ENCODE measurements at regions not wholly inside any gene's neighbourhood (a gene's known extent, or its start where the extent isn't known, plus 50 kb on each side); places are given as distances from the start of the nearest gene placed in this dataset.

- TF ChIP-seq, protein P1, sequence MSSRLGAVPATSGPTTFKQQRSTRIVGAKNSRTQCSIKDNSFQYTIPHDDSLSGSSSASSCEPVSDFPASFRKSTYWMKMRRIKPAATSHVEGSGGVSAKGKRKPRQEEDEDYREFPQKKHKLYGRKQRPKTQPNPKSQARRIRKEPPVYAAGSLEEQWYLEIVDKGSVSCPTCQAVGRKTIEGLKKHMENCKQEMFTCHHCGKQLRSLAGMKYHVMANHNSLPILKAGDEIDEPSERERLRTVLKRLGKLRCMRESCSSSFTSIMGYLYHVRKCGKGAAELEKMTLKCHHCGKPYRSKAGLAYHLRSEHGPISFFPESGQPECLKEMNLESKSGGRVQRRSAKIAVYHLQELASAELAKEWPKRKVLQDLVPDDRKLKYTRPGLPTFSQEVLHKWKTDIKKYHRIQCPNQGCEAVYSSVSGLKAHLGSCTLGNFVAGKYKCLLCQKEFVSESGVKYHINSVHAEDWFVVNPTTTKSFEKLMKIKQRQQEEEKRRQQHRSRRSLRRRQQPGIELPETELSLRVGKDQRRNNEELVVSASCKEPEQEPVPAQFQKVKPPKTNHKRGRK (CRISPR knock-in tag; IDR thresholded peaks at IDR 0.05): no peak
- TF ChIP-seq ETS1 (CRISPR knock-in tag; IDR thresholded peaks at IDR 0.05) (no peak), RARA (CRISPR knock-in tag; IDR thresholded peaks at IDR 0.05) (peak; percentile 89), RBM22 (optimal IDR thresholded peaks at IDR 0.05; ENCODE audit: low read length) (no peak), ZNF530 (CRISPR knock-in tag; IDR thresholded peaks at IDR 0.05; ENCODE audit: low read depth) (no peak), SP1 (IDR thresholded peaks at IDR 0.05) (no peak), SP1 (CRISPR knock-in tag; IDR thresholded peaks at IDR 0.05) (no peak), JARID2 (CRISPR knock-in tag; IDR thresholded peaks at IDR 0.05; ENCODE audit: insufficient replicate concordance) (no peak), ZNF235 (CRISPR knock-in tag; IDR thresholded peaks at IDR 0.05; ENCODE audit: borderline replicate concordance) (no peak), ZNF180 (CRISPR knock-in tag; IDR thresholded peaks at IDR 0.05; ENCODE audit: borderline replicate concordance, low read depth) (no peak), ZNF720 (CRISPR knock-in tag; IDR thresholded peaks at IDR 0.05) (0 out of 2 replicates have a peak, but pooled peaks have one; percentile 75), EEA1 (CRISPR knock-in tag; IDR thresholded peaks at IDR 0.05; ENCODE audit: borderline replicate concordance) (peak; percentile 26; the same call in 1 of the 2 replicates), ZNF292 (CRISPR knock-in tag; IDR thresholded peaks at IDR 0.05; ENCODE audit: borderline replicate concordance, low read depth) (0 out of 2 replicates have a peak, but pooled peaks have one; percentile 5), ZBTB3 (CRISPR knock-in tag; IDR thresholded peaks at IDR 0.05; ENCODE audit: borderline replicate concordance, low read depth) (no peak), NCOA2 (CRISPR knock-in tag; IDR thresholded peaks at IDR 0.05) (0 out of 2 replicates have a peak, but pooled peaks have one; percentile 10), RXRB (CRISPR knock-in tag; IDR thresholded peaks at IDR 0.05; ENCODE audit: borderline replicate concordance) (peak; percentile 68), IRF9 (CRISPR knock-in tag; IDR thresholded peaks at IDR 0.05; ENCODE audit: borderline replicate concordance) (0 out of 2 replicates have a peak, but pooled peaks have one; percentile 14), ZNF605 (CRISPR knock-in tag; IDR thresholded peaks at IDR 0.05) (peak; percentile 17; the same call in 1 of the 2 replicates), CBX2 (IDR thresholded peaks at IDR 0.05; ENCODE audit: low read depth, low read length) (no peak), CBX2 (CRISPR knock-in tag; IDR thresholded peaks at IDR 0.05; ENCODE audit: low read depth) (no peak), ZFP37 (CRISPR knock-in tag; IDR thresholded peaks at IDR 0.05; ENCODE audit: borderline replicate concordance) (0 out of 2 replicates have a peak, but pooled peaks have one; percentile 24)
- TF ChIP-seq, protein P2, sequence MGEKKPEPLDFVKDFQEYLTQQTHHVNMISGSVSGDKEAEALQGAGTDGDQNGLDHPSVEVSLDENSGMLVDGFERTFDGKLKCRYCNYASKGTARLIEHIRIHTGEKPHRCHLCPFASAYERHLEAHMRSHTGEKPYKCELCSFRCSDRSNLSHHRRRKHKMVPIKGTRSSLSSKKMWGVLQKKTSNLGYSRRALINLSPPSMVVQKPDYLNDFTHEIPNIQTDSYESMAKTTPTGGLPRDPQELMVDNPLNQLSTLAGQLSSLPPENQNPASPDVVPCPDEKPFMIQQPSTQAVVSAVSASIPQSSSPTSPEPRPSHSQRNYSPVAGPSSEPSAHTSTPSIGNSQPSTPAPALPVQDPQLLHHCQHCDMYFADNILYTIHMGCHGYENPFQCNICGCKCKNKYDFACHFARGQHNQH (CRISPR knock-in tag; IDR thresholded peaks at IDR 0.05): 0 out of 2 replicates have a peak, but pooled peaks have one; percentile 6
- TF ChIP-seq, protein P3, sequence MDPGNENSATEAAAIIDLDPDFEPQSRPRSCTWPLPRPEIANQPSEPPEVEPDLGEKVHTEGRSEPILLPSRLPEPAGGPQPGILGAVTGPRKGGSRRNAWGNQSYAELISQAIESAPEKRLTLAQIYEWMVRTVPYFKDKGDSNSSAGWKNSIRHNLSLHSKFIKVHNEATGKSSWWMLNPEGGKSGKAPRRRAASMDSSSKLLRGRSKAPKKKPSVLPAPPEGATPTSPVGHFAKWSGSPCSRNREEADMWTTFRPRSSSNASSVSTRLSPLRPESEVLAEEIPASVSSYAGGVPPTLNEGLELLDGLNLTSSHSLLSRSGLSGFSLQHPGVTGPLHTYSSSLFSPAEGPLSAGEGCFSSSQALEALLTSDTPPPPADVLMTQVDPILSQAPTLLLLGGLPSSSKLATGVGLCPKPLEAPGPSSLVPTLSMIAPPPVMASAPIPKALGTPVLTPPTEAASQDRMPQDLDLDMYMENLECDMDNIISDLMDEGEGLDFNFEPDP (CRISPR knock-in tag; conservative IDR thresholded peaks at IDR 0.05): no peak
Measured at GRCh38 chr21:41678016-41678923, 88.6 kb downstream of the RIPK4 start (continued).

All from HepG2 (cell line).